ENCODE measurements at regions not wholly inside any gene's neighbourhood (a gene's known extent, or its start where the extent isn't known, plus 50 kb on each side); places are given as distances from the start of the nearest gene placed in this dataset.
"Not testable (repeated sequence)": the region's sequence is repeated elsewhere in the genome, so short reads cannot be mapped to it uniquely, and the experiment has no call there.

DNA sequence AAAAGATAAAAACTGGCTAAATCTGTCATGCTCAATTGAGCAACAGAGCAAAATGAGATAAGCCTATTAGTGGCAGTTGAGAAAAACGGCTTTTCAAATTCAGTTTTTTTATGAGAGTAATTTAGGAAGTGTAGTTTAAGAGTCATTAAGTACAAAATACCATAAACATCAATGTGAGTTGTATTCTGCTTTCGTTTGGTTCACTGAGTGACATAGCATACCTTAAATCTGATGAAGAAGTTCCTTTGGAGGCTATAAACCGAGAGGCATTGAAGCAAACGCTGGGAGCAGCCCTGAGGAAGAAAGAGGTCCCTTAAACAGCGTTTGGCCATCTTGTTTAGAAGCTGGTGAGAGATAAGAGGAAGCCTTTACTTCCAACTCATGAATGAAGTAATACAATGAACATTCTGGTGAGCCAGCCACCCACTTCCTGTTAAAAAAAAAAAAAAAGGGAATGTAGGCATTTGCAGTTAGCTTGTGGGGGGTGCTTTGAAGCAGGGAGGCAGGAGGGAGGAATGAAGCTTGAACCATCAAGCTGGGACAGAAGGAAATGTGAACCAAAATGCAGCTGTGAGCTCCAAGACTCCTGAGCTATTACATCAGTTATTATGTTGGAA lies 132.3 kb downstream of the ZNF330 start:
- peaks cover 35% of the 10 kb centered on the region for H3K4me1 Mint-ChIP-seq
- H3K4me3 Mint-ChIP-seq = no peak overlapping the region
- TF ChIP-seq CTCF (IDR thresholded peaks at IDR 0.05; ENCODE audit: unreplicated experiment in 3 of 3) = no peak
- H3K27me3 Mint-ChIP-seq (ENCODE audit: low read depth) = peaks cover 16% of the 10 kb centered on the region
- no peaks in the 10 kb centered on the region for H3K36me3 Mint-ChIP-seq (ENCODE audit: low read depth)
- H3K27ac Mint-ChIP-seq = peak overlapping the region; percentile 22 to 48 (median 38)
- H3K9me3 Mint-ChIP-seq = no peaks in the 10 kb centered on the region

DNA sequence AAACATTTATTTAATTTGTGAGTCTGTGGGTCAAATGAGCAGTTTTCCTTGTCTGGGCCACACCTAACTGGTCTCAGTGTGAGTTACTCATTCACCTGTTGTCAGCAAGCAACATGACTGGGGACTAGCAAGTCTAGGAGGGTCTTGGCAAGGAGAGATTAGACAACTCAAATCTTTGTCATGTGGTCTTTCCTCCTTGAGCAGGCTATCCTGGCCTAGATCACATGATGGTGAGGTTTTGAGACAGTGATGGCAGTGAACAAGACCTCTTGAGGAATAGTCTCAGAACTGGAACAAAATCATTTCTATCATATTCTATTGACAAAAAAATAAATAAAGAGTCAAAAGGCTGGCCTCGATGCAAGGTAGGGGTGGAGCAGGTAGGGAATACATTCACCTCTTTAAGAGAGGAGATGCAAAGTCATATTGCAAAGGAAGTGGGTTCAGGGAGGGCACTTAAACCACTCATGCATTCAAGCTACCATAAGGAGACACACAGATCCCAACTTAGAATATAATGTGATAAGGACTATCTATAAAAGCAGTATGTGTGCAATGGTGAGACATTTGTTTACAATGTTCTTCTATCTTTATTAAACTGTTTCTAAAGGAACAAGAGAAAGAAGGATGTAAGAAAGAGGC lies 135.7 kb downstream of the ZNF330 start:
- H3K9me3 Mint-ChIP-seq = peaks cover 16% of the 10 kb centered on the region
- H3K4me3 Mint-ChIP-seq = no peak overlapping the region
- H3K36me3 Mint-ChIP-seq (ENCODE audit: low read depth) = no peaks in the 10 kb centered on the region
- no peak for TF ChIP-seq CTCF (IDR thresholded peaks at IDR 0.05; ENCODE audit: unreplicated experiment in 3 of 3)
- H3K27ac Mint-ChIP-seq = peak overlapping the region in 1 of 3 experiments; percentile 54
- peaks cover 7% of the 10 kb centered on the region for H3K27me3 Mint-ChIP-seq (ENCODE audit: low read depth)
- H3K4me1 Mint-ChIP-seq = peaks cover 21% of the 10 kb centered on the region

GRCh38 chr4:141356963-141357335 lies 136.3 kb downstream of the ZNF330 start:
- TF ChIP-seq CTCF (IDR thresholded peaks at IDR 0.05; ENCODE audit: unreplicated experiment in 3 of 3) = no peak
- peaks cover 4% of the 10 kb centered on the region for H3K27me3 Mint-ChIP-seq (ENCODE audit: low read depth)
- H3K27ac Mint-ChIP-seq = no peak overlapping the region
- no peaks in the 10 kb centered on the region for H3K36me3 Mint-ChIP-seq (ENCODE audit: low read depth)
- H3K4me3 Mint-ChIP-seq = no peak overlapping the region
- H3K9me3 Mint-ChIP-seq = peaks cover 19% of the 10 kb centered on the region
- H3K4me1 Mint-ChIP-seq = peaks cover 18% of the 10 kb centered on the region

- not testable (repeated sequence) for H3K4me1 Mint-ChIP-seq; H3K4me3 Mint-ChIP-seq; H3K27me3 Mint-ChIP-seq (ENCODE audit: low read depth); H3K36me3 Mint-ChIP-seq (ENCODE audit: low read depth); H3K27ac Mint-ChIP-seq
- peaks cover 37% of the 10 kb centered on the region for H3K9me3 Mint-ChIP-seq
Observed at GRCh38 chr4:141368241-141368640, 147.5 kb downstream of the ZNF330 start.

DNA sequence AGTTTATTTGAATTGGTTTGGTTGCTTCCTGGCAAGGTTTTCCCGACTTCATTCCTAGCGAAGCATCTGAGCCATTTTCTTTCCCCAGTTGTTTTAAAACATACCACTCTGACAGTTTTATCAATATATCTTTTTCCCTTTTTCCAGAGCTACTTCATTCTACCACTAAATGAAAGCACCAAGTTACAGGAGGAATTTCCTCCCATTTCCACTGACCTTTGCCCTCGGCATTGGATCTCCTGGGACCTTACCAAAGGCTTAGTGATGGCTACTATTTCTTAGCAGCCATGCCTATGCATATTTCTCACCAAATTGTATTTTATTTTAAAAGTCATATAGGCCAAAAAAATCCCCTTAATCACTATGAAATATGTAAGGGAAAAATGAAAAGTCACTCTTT lies 150.5 kb downstream of the ZNF330 start:
- Mint-ChIP-seq H3K27me3 (ENCODE audit: low read depth) (peaks cover 3% of the 10 kb centered on the region), H3K36me3 (ENCODE audit: low read depth) (peaks cover 3% of the 10 kb centered on the region), H3K4me1 (no peaks in the 10 kb centered on the region), H3K9me3 (peaks cover 27% of the 10 kb centered on the region), H3K4me3 (no peak overlapping the region), H3K27ac (no peak overlapping the region)
- no peak for TF ChIP-seq CTCF (IDR thresholded peaks at IDR 0.05; ENCODE audit: unreplicated experiment in 3 of 3)

DNA sequence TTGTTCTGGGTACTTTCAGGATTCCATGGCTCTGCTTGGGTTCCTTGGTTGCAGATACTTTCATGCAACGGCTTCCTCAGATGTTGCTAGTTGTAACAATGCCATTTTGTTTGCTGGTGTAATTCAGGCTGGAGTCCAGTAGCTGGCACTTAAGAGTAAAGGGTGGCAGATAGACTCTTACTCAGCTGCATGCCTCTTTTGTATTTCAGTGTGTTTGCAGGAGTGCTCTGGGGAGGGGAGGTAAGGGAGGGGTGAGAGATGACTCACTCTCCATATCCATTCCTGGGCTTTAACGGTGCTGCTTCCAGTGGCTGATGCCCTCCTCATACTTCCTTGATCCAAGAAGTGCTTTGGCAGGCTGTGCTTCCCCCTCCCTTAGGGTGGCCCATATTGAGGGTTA lies 155.2 kb downstream of the ZNF330 start:
- Mint-ChIP-seq H3K9me3 (peaks cover 27% of the 10 kb centered on the region), H3K27ac (no peak overlapping the region), H3K4me3 (no peak overlapping the region), H3K4me1 (no peaks in the 10 kb centered on the region), H3K36me3 (ENCODE audit: low read depth) (peaks cover 5% of the 10 kb centered on the region), H3K27me3 (ENCODE audit: low read depth) (peaks cover 3% of the 10 kb centered on the region)
- TF ChIP-seq CTCF (IDR thresholded peaks at IDR 0.05; ENCODE audit: unreplicated experiment in 3 of 3) = no peak
